BLaER1 (cell line): ENCODE measurements at regions not wholly inside any gene's neighbourhood (a gene's known extent, or its start where the extent isn't known, plus 50 kb on each side); places are given as distances from the start of the nearest gene placed in this dataset.
A peak's percentile ranks its signal among the peaks of the same experiment; 100 is the strongest.

Source experiments
- H3K27ac ChIP-seq: shearing (Covaris generic); formaldehyde crosslinking; 2 replicates; pipeline ENCODE4 v1.8.1; 2022
- H3K27me3 ChIP-seq: shearing (Covaris generic); formaldehyde crosslinking; 2 replicates; pipeline ENCODE4 v1.8.1; 2022
- H3K36me3 ChIP-seq: shearing (Covaris generic); formaldehyde crosslinking; 2 replicates; pipeline ENCODE4 v1.8.1; 2022
- H3K4me1 ChIP-seq: shearing (Covaris generic); formaldehyde crosslinking; 2 replicates; pipeline ENCODE4 v1.8.1; 2022
- H3K4me2 ChIP-seq: shearing (Covaris generic); formaldehyde crosslinking; 2 replicates; pipeline ENCODE4 v1.8.1; 2022
- H3K4me3 ChIP-seq: shearing (Covaris generic); formaldehyde crosslinking; 2 replicates; pipeline ENCODE4 v1.8.1; 2022
- H3K9ac ChIP-seq: shearing (Covaris generic); formaldehyde crosslinking; 2 replicates; pipeline ENCODE4 v1.8.1; 2022
- H3K9me3 ChIP-seq: shearing (Covaris generic); formaldehyde crosslinking; 2 replicates; pipeline ENCODE4 v1.8.1; 2022
- H4K20me1 ChIP-seq: shearing (Covaris generic); formaldehyde crosslinking; 2 replicates; pipeline ENCODE4 v1.8.1; 2022
- Cebpa-rat ChIP-seq: shearing (Covaris generic); IDR thresholded peaks from 2 replicates; pipeline ENCODE4 v1.8.1; 2022

- no peaks in the 10 kb centered on the region for H4K20me1 ChIP-seq
- no peak overlapping the region for H3K9ac ChIP-seq
- H3K4me2 ChIP-seq = no peak overlapping the region
- H3K36me3 ChIP-seq = no peaks in the 10 kb centered on the region
- no peak overlapping the region for H3K27ac ChIP-seq
- H3K4me3 ChIP-seq = no peak overlapping the region
- TF ChIP-seq Cebpa-rat = no peak
- H3K27me3 ChIP-seq = no peaks in the 10 kb centered on the region
- H3K4me1 ChIP-seq = peaks cover 20% of the 10 kb centered on the region
- H3K9me3 ChIP-seq = peaks cover 9% of the 10 kb centered on the region; the same call in 1 of the 2 replicates
Observed at GRCh38 chr2:195477996-195478382, 179.0 kb upstream of the SLC39A10 start.

GRCh38 chr2:195477248-195477995, 179.6 kb upstream of the SLC39A10 start:
- no peak for TF ChIP-seq Cebpa-rat
- Histone ChIP-seq H3K4me3 (no peak overlapping the region), H3K27me3 (no peaks in the 10 kb centered on the region), H4K20me1 (no peaks in the 10 kb centered on the region), H3K36me3 (no peaks in the 10 kb centered on the region), H3K9me3 (peaks cover 9% of the 10 kb centered on the region; the same call in 1 of the 2 replicates), H3K4me1 (peaks cover 26% of the 10 kb centered on the region), H3K9ac (no peak overlapping the region), H3K4me2 (no peak overlapping the region), H3K27ac (no peak overlapping the region)

GRCh38 chr2:195475336-195475735, 181.7 kb upstream of the SLC39A10 start:
- Histone ChIP-seq H3K4me3 (no peak overlapping the region), H3K27me3 (no peaks in the 10 kb centered on the region), H3K4me2 (no peak overlapping the region), H3K36me3 (no peaks in the 10 kb centered on the region), H4K20me1 (no peaks in the 10 kb centered on the region), H3K4me1 (peaks cover 45% of the 10 kb centered on the region), H3K9me3 (peaks cover 9% of the 10 kb centered on the region; the same call in 1 of the 2 replicates), H3K27ac (no peak overlapping the region), H3K9ac (no peak overlapping the region)
- TF ChIP-seq Cebpa-rat = no peak

DNA sequence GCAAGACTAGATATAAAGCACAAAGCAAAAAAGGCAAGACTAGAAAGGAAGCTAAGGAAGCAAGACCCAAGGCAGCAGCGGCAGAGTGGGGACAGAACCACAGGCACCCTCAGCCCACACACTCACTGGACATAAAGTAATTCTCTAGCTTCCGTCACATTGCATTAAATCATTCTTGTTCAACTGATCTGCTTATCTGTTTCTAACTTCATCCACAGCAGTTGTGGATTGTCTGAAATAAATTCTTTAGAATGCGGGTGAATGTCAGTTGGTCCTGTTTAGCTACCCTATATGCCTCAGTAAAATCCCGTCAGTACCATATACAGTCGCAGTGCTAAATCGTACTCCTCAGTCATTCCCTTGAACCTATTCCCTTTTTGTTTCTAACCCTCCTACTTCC, 183.2 kb upstream of the SLC39A10 start:
- no peaks in the 10 kb centered on the region for H3K36me3 ChIP-seq
- no peak overlapping the region for H3K9ac ChIP-seq
- no peak overlapping the region for H3K4me2 ChIP-seq
- H3K4me3 ChIP-seq = no peak overlapping the region
- peaks cover 9% of the 10 kb centered on the region; the same call in 1 of the 2 replicates for H3K9me3 ChIP-seq
- no peak for TF ChIP-seq Cebpa-rat
- H4K20me1 ChIP-seq = no peaks in the 10 kb centered on the region
- no peak overlapping the region for H3K27ac ChIP-seq
- H3K4me1 ChIP-seq = peaks cover 40% of the 10 kb centered on the region
- no peaks in the 10 kb centered on the region for H3K27me3 ChIP-seq

- H3K27ac ChIP-seq = no peak overlapping the region
- no peaks in the 10 kb centered on the region for H3K27me3 ChIP-seq
- peaks cover 9% of the 10 kb centered on the region; the same call in 1 of the 2 replicates for H3K9me3 ChIP-seq
- no peaks in the 10 kb centered on the region for H3K36me3 ChIP-seq
- no peak overlapping the region for H3K9ac ChIP-seq
- no peaks in the 10 kb centered on the region for H4K20me1 ChIP-seq
- peaks cover 49% of the 10 kb centered on the region for H3K4me1 ChIP-seq
- TF ChIP-seq Cebpa-rat = no peak
- peak overlapping the region; percentile 66 for H3K4me2 ChIP-seq
- H3K4me3 ChIP-seq = no peak overlapping the region
Observed at GRCh38 chr2:195472501-195473234, 184.4 kb upstream of the SLC39A10 start.

GRCh38 chr2:195471807-195472206, 185.2 kb upstream of the SLC39A10 start:
- Histone ChIP-seq H3K27me3 (no peaks in the 10 kb centered on the region), H3K9me3 (peaks cover 5% of the 10 kb centered on the region; the same call in 1 of the 2 replicates), H3K4me2 (peak overlapping the region; percentile 66; the same call in 1 of the 2 replicates), H3K4me3 (no peak overlapping the region), H3K36me3 (no peaks in the 10 kb centered on the region), H3K9ac (no peak overlapping the region), H3K4me1 (peaks cover 49% of the 10 kb centered on the region), H4K20me1 (no peaks in the 10 kb centered on the region), H3K27ac (no peak overlapping the region)
- TF ChIP-seq Cebpa-rat = no peak

GRCh38 chr2:195471163-195471562, 185.9 kb upstream of the SLC39A10 start:
- TF ChIP-seq Cebpa-rat = no peak
- H3K4me1 ChIP-seq = peaks cover 49% of the 10 kb centered on the region
- H3K27me3 ChIP-seq = no peaks in the 10 kb centered on the region
- H3K36me3 ChIP-seq = no peaks in the 10 kb centered on the region
- H3K9me3 ChIP-seq = peaks cover 5% of the 10 kb centered on the region; the same call in 1 of the 2 replicates
- H3K27ac ChIP-seq = no peak overlapping the region
- no peak overlapping the region for H3K9ac ChIP-seq
- H3K4me2 ChIP-seq = peak overlapping the region; percentile 66
- H3K4me3 ChIP-seq = no peak overlapping the region
- H4K20me1 ChIP-seq = no peaks in the 10 kb centered on the region

GRCh38 chr2:195470622-195471021, 186.4 kb upstream of the SLC39A10 start:
- Histone ChIP-seq H3K4me1 (peaks cover 49% of the 10 kb centered on the region), H3K9me3 (peaks cover 10% of the 10 kb centered on the region; the same call in 1 of the 2 replicates), H3K4me3 (no peak overlapping the region), H4K20me1 (no peaks in the 10 kb centered on the region), H3K36me3 (no peaks in the 10 kb centered on the region), H3K4me2 (peak overlapping the region; percentile 66), H3K27me3 (no peaks in the 10 kb centered on the region), H3K27ac (no peak overlapping the region), H3K9ac (no peak overlapping the region)
- TF ChIP-seq Cebpa-rat = no peak

GRCh38 chr2:195468771-195469170, 188.3 kb upstream of the SLC39A10 start:
- H3K27me3 ChIP-seq = no peaks in the 10 kb centered on the region
- no peak for TF ChIP-seq Cebpa-rat
- H3K36me3 ChIP-seq = no peaks in the 10 kb centered on the region
- no peaks in the 10 kb centered on the region for H4K20me1 ChIP-seq
- no peak overlapping the region for H3K9ac ChIP-seq
- no peak overlapping the region for H3K27ac ChIP-seq
- H3K9me3 ChIP-seq = peaks cover 12% of the 10 kb centered on the region; the same call in 1 of the 2 replicates
- no peak overlapping the region for H3K4me2 ChIP-seq
- no peak overlapping the region for H3K4me3 ChIP-seq
- peaks cover 49% of the 10 kb centered on the region for H3K4me1 ChIP-seq

DNA sequence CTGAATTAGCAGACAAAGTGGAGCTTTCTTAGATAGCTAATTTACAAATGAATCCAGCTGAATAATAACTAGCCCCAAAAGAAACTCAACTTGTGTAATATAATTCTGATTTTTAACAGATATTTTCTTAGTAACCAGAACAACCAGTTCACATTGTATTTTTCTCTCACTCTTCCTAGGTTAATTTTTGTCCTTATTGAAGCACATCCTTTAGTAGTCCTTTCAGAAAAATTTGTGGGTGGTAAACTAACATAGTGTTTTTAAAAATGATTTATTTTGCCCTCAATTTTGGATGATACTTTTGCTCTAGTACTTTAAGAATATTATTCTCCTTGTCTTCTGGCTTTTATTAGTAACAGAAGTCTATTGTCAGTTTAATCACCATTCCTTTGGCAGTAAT, 190.6 kb upstream of the SLC39A10 start:
- Histone ChIP-seq H3K4me1 (peaks cover 30% of the 10 kb centered on the region), H3K27me3 (no peaks in the 10 kb centered on the region), H3K27ac (no peak overlapping the region), H4K20me1 (no peaks in the 10 kb centered on the region), H3K36me3 (no peaks in the 10 kb centered on the region), H3K4me2 (no peak overlapping the region), H3K4me3 (no peak overlapping the region), H3K9ac (no peak overlapping the region), H3K9me3 (peaks cover 12% of the 10 kb centered on the region; the same call in 1 of the 2 replicates)
- TF ChIP-seq Cebpa-rat = no peak
